GM12878 (cell line): ENCODE measurements at regions not wholly inside any gene's neighbourhood (a gene's known extent, or its start where the extent isn't known, plus 50 kb on each side); places are given as distances from the start of the nearest gene placed in this dataset.

Experiments used
- ATAC-seq: fragments of 200-7000 bp; cut with Tn5 transposase; 3 replicates; pipeline ENCODE4 v1.9.1; 2020; ENCODE audit warnings: mild to moderate bottlenecking, moderate library complexity
- BruUV-seq: library from RNA; stranded (reverse); fragments of 400-500 nt; replicated peaks from 2 replicates; lab custom pipeline; 2021; lab: Mats Ljungman, UMichigan
- CTCF ChIA-PET: fragments of 300-600 bp; sonication (Branson Sonifier 250); formaldehyde crosslinking; extraction: SDS; loops from one replicate; lab custom pipeline; 2021; ENCODE audit warnings: inconsistent platforms; lab: Yijun Ruan, JAX
- POLR2A ChIA-PET: fragments of 350-600 bp; formaldehyde crosslinking; extraction: SDS; loops from one replicate; lab custom pipeline; 2021; ENCODE audit warnings: inconsistent platforms; lab: Charles Lee
- RAD21 ChIA-PET: fragments of 300-600 bp; sonication (Branson Sonifier 250); formaldehyde crosslinking; loops from one replicate; lab custom pipeline; 2023; ENCODE audit warnings: antibody characterized with exemption; ENCODE audit not compliant: unreplicated experiment; lab: Charles Lee
- SMC1A ChIA-PET: fragments of 300-600 bp; sonication (Branson Sonifier 250); formaldehyde crosslinking; loops from one replicate; lab custom pipeline; 2023; ENCODE audit not compliant: unreplicated experiment, uncharacterized antibody; lab: Charles Lee
- DNase-seq: peaks from one replicate; pipeline ENCODE4 v3.0.0-alpha.2; 2011; ENCODE audit warnings: low read depth, low spot score
- FAIRE-seq: peaks from 3 replicates; lab custom pipeline; 2011; peaks lifted over from hg19 to GRCh38; lab: Jason Lieb, UNC
- H2AFZ ChIP-seq: 2 replicates; pipeline ENCODE4 v1.6.0; 2011; ENCODE audit warnings: low read depth, low read length, control low read depth; ENCODE audit not compliant: control insufficient read depth
- H3K27ac ChIP-seq: 2 replicates; pipeline ENCODE4 v1.5.1; 2011; ENCODE audit warnings: control low read depth; ENCODE audit not compliant: control insufficient read depth, insufficient read depth
- H3K27me3 ChIP-seq, 2 experiments: replicated peaks in 1 of 2; 2 replicates each; pipeline versions ENCODE4 v1.6.0 to v1.6.1; 2011; ENCODE audit warnings: low read length in 1 of 2; ENCODE audit not compliant: control insufficient read depth in 2 of 2, insufficient read depth in 2 of 2
- H3K36me3 ChIP-seq, 2 experiments: 2 replicates each; pipeline ENCODE4 v1.5.1; 2011; ENCODE audit warnings: low read length in 1 of 2; ENCODE audit not compliant: control insufficient read depth in 2 of 2, insufficient read depth in 2 of 2
- H3K4me1 ChIP-seq: 2 replicates; pipeline ENCODE4 v1.6.1; 2011; ENCODE audit warnings: mild to moderate bottlenecking, low read length, moderate library complexity, mixed read lengths; ENCODE audit not compliant: control insufficient read depth, insufficient read depth
- H3K4me2 ChIP-seq: 2 replicates; pipeline ENCODE4 v1.6.0; 2011; ENCODE audit warnings: control low read depth; ENCODE audit not compliant: control insufficient read depth, insufficient read depth
- H3K4me3 ChIP-seq: fragments of 200-600 bp; sonication (generic); 2 replicates; pipeline ENCODE4 v1.5.1; 2016
- H3K79me2 ChIP-seq: 2 replicates; pipeline ENCODE4 v1.6.0; 2011; ENCODE audit warnings: low read length; ENCODE audit not compliant: control insufficient read depth, insufficient read depth
- H3K9ac ChIP-seq: 2 replicates; pipeline ENCODE4 v1.8.0; 2011; ENCODE audit warnings: low read length, control low read depth, mixed read lengths; ENCODE audit not compliant: control insufficient read depth, insufficient read depth
- H3K9me3 ChIP-seq: replicated peaks from 3 replicates; pipeline ENCODE4 v1.5.1; 2011; ENCODE audit warnings: mild to moderate bottlenecking, low read length; ENCODE audit not compliant: control insufficient read depth, insufficient read depth
- H4K20me1 ChIP-seq: 2 replicates; pipeline ENCODE4 v1.6.0; 2011; ENCODE audit not compliant: control insufficient read depth, insufficient read depth
- CHD2 ChIP-seq: IDR thresholded peaks from 2 replicates; pipeline ENCODE4 v1.6.1; 2011; ENCODE audit warnings: low read depth, low read length, improper control_type of control experiment, borderline replicate concordance
- CREB1 ChIP-seq: IDR thresholded peaks from 2 replicates; pipeline ENCODE4 v1.6.1; 2012; ENCODE audit warnings: low read depth, mild to moderate bottlenecking, inconsistent platforms
- DPF2 ChIP-seq: fragments of 450-650 bp; IDR thresholded peaks from 2 replicates; pipeline ENCODE4 v1.6.1; 2017; ENCODE audit warnings: mild to moderate bottlenecking
- GATAD2B ChIP-seq: fragments of 450-650 bp; conservative IDR thresholded peaks from 2 replicates; pipeline ENCODE4 v1.6.1; 2017; ENCODE audit warnings: low read depth, mild to moderate bottlenecking, moderate library complexity
- SMARCA5 ChIP-seq: fragments of 450-650 bp; IDR thresholded peaks from 2 replicates; pipeline ENCODE4 v1.6.1; 2017; ENCODE audit warnings: mild to moderate bottlenecking
- ZNF207 ChIP-seq: fragments of 450-650 bp; IDR thresholded peaks from 2 replicates; pipeline ENCODE4 v1.6.1; 2014; ENCODE audit warnings: antibody characterized with exemption, mild to moderate bottlenecking, borderline replicate concordance
- WGBS: methylation state at CpG from one replicate; pipeline ENCODE4 v1.1.6; 2016; ENCODE audit warnings: low lambda C conversion rate; ENCODE audit not compliant: insufficient replicate concordance, insufficient coverage; ENCODE audit errors: missing lambda C conversion rate; 5-methylcytosine and 5-hydroxymethylcytosine counted together
- in situ Hi-C: fragments of 300-500 bp; cut with MboI; formaldehyde crosslinking; loops from 9 replicates; pipeline ENCODE4 v1.14.3; 2018; ENCODE audit warnings: mixed read lengths
- intact Hi-C: fragments of 100-400 bp; cut with micrococcal nuclease; formaldehyde crosslinking; loops from one replicate; pipeline ENCODE4 v1.14.2; 2022; ENCODE audit not compliant: unreplicated experiment
- TF ChIP-seq, protein P1 (sequence below): IDR thresholded peaks from 2 replicates; pipeline ENCODE4 v1.6.1; 2012; ENCODE audit warnings: improper control_type of control experiment, low read depth, low read length; ENCODE audit not compliant: insufficient replicate concordance
- TF ChIP-seq, protein P2 (sequence below): fragments of 450-650 bp; IDR thresholded peaks from 2 replicates; pipeline ENCODE4 v1.6.1; 2018; ENCODE audit warnings: mild to moderate bottlenecking, low read depth, moderate library complexity; ENCODE audit not compliant: partially characterized antibody
- TF ChIP-seq, protein P3 (sequence below): fragments of 450-650 bp; formaldehyde crosslinking; IDR thresholded peaks from 2 replicates; pipeline ENCODE4 v1.4.0; 2020; ENCODE audit warnings: mild to moderate bottlenecking, moderate library complexity
- TF ChIP-seq, protein P4 (sequence below): IDR thresholded peaks from 2 replicates; pipeline ENCODE4 v1.6.1; 2012; ENCODE audit warnings: low read depth, low read length, improper control_type of control experiment

DNA sequence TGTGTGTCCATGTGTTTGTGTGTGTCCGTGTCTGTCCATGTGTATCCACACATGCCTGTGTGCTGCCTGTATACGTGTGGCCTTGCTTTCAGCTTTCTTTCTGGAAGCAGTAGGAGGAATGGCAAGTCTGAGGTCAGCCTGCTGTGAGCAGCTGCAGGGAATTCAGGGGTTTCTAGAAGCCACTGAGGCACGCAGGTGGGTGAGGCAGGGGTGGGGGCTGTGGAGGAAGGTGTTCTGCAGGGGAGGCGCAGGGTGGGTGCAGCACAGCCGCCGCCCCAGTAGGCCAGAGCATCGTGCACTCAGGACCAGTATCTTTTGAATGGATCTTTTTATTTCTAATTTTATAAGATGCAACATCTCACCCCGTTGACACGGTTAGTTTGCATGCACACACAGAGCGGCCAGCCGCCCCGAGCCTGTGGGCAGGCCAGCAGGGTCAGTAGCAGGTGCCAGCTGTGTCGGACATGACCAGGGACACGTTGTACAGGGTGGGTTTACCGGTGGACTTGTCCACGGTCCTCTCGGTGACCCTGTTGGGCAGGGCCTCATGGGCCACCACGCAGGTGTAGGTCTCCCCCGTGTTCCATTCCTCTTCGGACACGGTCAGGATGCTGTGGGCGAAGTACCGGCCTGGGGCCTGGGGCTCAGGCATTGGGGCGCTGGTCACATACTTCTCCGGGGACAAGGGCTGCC, 327.7 kb downstream of the TMEM121 start:
- CTCF ChIA-PET, result interaction anchor here (1.5 kb wide), 1 partner anchor 424 kb away, joined by 3 read pairs; no protein-coding TSS in a partner anchor
- no peak overlapping the region for H2AFZ ChIP-seq
- no peaks in the 10 kb centered on the region for H4K20me1 ChIP-seq
- SMC1A ChIA-PET, result no interaction called here
- H3K4me2 ChIP-seq, result peak overlapping the region; percentile 9; the same call in 1 of the 2 replicates
- H3K79me2 ChIP-seq, result peaks cover 44% of the 10 kb centered on the region
- POLR2A ChIA-PET, result no interaction called here
- FAIRE-seq, result no peak
- ATAC-seq, result no peak
- H3K27me3 ChIP-seq, result no peaks in the 10 kb centered on the region
- no peak overlapping the region for H3K9ac ChIP-seq
- no CpG with 5 or more reads among the region's 25 CpGs for WGBS
- no peaks in the 10 kb centered on the region; the same call in 1 of the 2 replicates for H3K4me1 ChIP-seq
- intact Hi-C loops, result no loop called here
- no peak overlapping the region for H3K4me3 ChIP-seq
- H3K9me3 ChIP-seq, result no peaks in the 10 kb centered on the region; the same call in 2 of the 3 replicates
- peaks cover 3 to 73% of the 10 kb centered on the region in 2 experiments; a peak in 3 of 4 replicates for H3K36me3 ChIP-seq
- H3K27ac ChIP-seq, result no peak overlapping the region; the same call in 1 of the 2 replicates
- RAD21 ChIA-PET, result no interaction called here
- no peak for DNase-seq
- in situ Hi-C loops, result loop anchor here (25.0 kb wide), 1 partner anchor 683 kb away; no protein-coding TSS in a partner anchor
- BruUV-seq, result no TSS peak
- no peak for TF ChIP-seq CHD2
- TF ChIP-seq SMARCA5, result no peak
- TF ChIP-seq DPF2, result no peak
- TF ChIP-seq, protein P1, sequence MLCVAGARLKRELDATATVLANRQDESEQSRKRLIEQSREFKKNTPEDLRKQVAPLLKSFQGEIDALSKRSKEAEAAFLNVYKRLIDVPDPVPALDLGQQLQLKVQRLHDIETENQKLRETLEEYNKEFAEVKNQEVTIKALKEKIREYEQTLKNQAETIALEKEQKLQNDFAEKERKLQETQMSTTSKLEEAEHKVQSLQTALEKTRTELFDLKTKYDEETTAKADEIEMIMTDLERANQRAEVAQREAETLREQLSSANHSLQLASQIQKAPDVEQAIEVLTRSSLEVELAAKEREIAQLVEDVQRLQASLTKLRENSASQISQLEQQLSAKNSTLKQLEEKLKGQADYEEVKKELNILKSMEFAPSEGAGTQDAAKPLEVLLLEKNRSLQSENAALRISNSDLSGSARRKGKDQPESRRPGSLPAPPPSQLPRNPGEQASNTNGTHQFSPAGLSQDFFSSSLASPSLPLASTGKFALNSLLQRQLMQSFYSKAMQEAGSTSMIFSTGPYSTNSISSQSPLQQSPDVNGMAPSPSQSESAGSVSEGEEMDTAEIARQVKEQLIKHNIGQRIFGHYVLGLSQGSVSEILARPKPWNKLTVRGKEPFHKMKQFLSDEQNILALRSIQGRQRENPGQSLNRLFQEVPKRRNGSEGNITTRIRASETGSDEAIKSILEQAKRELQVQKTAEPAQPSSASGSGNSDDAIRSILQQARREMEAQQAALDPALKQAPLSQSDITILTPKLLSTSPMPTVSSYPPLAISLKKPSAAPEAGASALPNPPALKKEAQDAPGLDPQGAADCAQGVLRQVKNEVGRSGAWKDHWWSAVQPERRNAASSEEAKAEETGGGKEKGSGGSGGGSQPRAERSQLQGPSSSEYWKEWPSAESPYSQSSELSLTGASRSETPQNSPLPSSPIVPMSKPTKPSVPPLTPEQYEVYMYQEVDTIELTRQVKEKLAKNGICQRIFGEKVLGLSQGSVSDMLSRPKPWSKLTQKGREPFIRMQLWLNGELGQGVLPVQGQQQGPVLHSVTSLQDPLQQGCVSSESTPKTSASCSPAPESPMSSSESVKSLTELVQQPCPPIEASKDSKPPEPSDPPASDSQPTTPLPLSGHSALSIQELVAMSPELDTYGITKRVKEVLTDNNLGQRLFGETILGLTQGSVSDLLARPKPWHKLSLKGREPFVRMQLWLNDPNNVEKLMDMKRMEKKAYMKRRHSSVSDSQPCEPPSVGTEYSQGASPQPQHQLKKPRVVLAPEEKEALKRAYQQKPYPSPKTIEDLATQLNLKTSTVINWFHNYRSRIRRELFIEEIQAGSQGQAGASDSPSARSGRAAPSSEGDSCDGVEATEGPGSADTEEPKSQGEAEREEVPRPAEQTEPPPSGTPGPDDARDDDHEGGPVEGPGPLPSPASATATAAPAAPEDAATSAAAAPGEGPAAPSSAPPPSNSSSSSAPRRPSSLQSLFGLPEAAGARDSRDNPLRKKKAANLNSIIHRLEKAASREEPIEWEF, result no peak
- TF ChIP-seq GATAD2B, result no peak
- TF ChIP-seq CREB1, result no peak
- TF ChIP-seq, protein P2, sequence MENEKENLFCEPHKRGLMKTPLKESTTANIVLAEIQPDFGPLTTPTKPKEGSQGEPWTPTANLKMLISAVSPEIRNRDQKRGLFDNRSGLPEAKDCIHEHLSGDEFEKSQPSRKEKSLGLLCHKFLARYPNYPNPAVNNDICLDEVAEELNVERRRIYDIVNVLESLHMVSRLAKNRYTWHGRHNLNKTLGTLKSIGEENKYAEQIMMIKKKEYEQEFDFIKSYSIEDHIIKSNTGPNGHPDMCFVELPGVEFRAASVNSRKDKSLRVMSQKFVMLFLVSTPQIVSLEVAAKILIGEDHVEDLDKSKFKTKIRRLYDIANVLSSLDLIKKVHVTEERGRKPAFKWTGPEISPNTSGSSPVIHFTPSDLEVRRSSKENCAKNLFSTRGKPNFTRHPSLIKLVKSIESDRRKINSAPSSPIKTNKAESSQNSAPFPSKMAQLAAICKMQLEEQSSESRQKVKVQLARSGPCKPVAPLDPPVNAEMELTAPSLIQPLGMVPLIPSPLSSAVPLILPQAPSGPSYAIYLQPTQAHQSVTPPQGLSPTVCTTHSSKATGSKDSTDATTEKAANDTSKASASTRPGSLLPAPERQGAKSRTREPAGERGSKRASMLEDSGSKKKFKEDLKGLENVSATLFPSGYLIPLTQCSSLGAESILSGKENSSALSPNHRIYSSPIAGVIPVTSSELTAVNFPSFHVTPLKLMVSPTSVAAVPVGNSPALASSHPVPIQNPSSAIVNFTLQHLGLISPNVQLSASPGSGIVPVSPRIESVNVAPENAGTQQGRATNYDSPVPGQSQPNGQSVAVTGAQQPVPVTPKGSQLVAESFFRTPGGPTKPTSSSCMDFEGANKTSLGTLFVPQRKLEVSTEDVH, result peak; percentile 28
- TF ChIP-seq, protein P3, sequence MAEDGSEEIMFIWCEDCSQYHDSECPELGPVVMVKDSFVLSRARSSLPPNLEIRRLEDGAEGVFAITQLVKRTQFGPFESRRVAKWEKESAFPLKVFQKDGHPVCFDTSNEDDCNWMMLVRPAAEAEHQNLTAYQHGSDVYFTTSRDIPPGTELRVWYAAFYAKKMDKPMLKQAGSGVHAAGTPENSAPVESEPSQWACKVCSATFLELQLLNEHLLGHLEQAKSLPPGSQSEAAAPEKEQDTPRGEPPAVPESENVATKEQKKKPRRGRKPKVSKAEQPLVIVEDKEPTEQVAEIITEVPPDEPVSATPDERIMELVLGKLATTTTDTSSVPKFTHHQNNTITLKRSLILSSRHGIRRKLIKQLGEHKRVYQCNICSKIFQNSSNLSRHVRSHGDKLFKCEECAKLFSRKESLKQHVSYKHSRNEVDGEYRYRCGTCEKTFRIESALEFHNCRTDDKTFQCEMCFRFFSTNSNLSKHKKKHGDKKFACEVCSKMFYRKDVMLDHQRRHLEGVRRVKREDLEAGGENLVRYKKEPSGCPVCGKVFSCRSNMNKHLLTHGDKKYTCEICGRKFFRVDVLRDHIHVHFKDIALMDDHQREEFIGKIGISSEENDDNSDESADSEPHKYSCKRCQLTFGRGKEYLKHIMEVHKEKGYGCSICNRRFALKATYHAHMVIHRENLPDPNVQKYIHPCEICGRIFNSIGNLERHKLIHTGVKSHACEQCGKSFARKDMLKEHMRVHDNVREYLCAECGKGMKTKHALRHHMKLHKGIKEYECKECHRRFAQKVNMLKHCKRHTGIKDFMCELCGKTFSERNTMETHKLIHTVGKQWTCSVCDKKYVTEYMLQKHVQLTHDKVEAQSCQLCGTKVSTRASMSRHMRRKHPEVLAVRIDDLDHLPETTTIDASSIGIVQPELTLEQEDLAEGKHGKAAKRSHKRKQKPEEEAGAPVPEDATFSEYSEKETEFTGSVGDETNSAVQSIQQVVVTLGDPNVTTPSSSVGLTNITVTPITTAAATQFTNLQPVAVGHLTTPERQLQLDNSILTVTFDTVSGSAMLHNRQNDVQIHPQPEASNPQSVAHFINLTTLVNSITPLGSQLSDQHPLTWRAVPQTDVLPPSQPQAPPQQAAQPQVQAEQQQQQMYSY, result no peak
- TF ChIP-seq ZNF207, result no peak
- TF ChIP-seq, protein P4, sequence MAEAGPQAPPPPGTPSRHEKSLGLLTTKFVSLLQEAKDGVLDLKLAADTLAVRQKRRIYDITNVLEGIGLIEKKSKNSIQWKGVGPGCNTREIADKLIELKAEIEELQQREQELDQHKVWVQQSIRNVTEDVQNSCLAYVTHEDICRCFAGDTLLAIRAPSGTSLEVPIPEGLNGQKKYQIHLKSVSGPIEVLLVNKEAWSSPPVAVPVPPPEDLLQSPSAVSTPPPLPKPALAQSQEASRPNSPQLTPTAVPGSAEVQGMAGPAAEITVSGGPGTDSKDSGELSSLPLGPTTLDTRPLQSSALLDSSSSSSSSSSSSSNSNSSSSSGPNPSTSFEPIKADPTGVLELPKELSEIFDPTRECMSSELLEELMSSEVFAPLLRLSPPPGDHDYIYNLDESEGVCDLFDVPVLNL, result no peak
